ENCODE measurements at regions not wholly inside any gene's neighbourhood (a gene's known extent, or its start where the extent isn't known, plus 50 kb on each side); places are given as distances from the start of the nearest gene placed in this dataset.

GRCh38 chr3:70726096-70726938, 413.9 kb upstream of the MDFIC2 start:
- no peak for TF ChIP-seq CTCF (conservative IDR thresholded peaks at IDR 0.05; ENCODE audit: control insufficient read depth, insufficient read depth, low read depth, low read length)
- no peak for DNase-seq (ENCODE audit: low read depth)
- no peak overlapping the region for H3K4me3 ChIP-seq (ENCODE audit: control insufficient read depth, low read depth, low read length)

GRCh38 chr3:70722018-70722417, 409.6 kb upstream of the MDFIC2 start:
- H3K4me3 ChIP-seq (ENCODE audit: control insufficient read depth, low read depth, low read length): no peak overlapping the region
- no peak for DNase-seq (ENCODE audit: low read depth)
- TF ChIP-seq CTCF (conservative IDR thresholded peaks at IDR 0.05; ENCODE audit: control insufficient read depth, insufficient read depth, low read depth, low read length): no peak

GRCh38 chr3:70716832-70717231, 404.4 kb upstream of the MDFIC2 start:
- TF ChIP-seq CTCF (conservative IDR thresholded peaks at IDR 0.05; ENCODE audit: control insufficient read depth, insufficient read depth, low read depth, low read length): peak; percentile 58
- peak; percentile 72 for DNase-seq (ENCODE audit: low read depth)
- H3K4me3 ChIP-seq (ENCODE audit: control insufficient read depth, low read depth, low read length): no peak overlapping the region

- DNase-seq (ENCODE audit: low read depth): no peak
- H3K4me3 ChIP-seq (ENCODE audit: control insufficient read depth, low read depth, low read length): no peak overlapping the region
- no peak for TF ChIP-seq CTCF (conservative IDR thresholded peaks at IDR 0.05; ENCODE audit: control insufficient read depth, insufficient read depth, low read depth, low read length)
Observed at GRCh38 chr3:70712449-70713082, 400.1 kb upstream of the MDFIC2 start.

- DNase-seq (ENCODE audit: low read depth): no peak
- no peak overlapping the region for H3K4me3 ChIP-seq (ENCODE audit: control insufficient read depth, low read depth, low read length)
- no peak for TF ChIP-seq CTCF (conservative IDR thresholded peaks at IDR 0.05; ENCODE audit: control insufficient read depth, insufficient read depth, low read depth, low read length)
Observed at GRCh38 chr3:70703305-70704102, 391.1 kb upstream of the MDFIC2 start.

GRCh38 chr3:70702132-70702531, 389.7 kb upstream of the MDFIC2 start:
- H3K4me3 ChIP-seq (ENCODE audit: control insufficient read depth, low read depth, low read length): no peak overlapping the region
- peak; percentile 5 for DNase-seq (ENCODE audit: low read depth)
- TF ChIP-seq CTCF (conservative IDR thresholded peaks at IDR 0.05; ENCODE audit: control insufficient read depth, insufficient read depth, low read depth, low read length): no peak

Data from fibroblast of mammary gland (primary cell).